ENCODE measurements at regions not wholly inside any gene's neighbourhood (a gene's known extent, or its start where the extent isn't known, plus 50 kb on each side); places are given as distances from the start of the nearest gene placed in this dataset.

DNA sequence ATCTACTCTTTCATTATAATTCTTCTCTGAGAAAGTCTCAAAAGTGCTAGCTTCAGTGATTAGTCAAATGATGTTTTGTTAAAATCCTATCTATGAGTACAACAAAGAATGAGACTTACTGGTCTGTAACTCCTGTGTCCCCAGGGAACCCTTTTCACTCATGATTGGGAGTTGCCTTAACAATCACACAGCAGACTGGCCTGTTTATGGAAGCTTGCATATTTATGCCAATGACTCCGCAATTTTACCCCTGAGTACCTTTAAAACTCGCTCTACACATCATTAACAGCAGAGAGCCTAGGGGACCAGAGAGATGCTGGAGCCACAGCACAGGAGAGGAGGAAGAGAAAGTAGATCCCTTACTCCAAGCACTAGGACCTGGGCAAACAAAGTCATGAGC lies 628.1 kb downstream of the IGSF11 start:
- TF ChIP-seq, protein P1, sequence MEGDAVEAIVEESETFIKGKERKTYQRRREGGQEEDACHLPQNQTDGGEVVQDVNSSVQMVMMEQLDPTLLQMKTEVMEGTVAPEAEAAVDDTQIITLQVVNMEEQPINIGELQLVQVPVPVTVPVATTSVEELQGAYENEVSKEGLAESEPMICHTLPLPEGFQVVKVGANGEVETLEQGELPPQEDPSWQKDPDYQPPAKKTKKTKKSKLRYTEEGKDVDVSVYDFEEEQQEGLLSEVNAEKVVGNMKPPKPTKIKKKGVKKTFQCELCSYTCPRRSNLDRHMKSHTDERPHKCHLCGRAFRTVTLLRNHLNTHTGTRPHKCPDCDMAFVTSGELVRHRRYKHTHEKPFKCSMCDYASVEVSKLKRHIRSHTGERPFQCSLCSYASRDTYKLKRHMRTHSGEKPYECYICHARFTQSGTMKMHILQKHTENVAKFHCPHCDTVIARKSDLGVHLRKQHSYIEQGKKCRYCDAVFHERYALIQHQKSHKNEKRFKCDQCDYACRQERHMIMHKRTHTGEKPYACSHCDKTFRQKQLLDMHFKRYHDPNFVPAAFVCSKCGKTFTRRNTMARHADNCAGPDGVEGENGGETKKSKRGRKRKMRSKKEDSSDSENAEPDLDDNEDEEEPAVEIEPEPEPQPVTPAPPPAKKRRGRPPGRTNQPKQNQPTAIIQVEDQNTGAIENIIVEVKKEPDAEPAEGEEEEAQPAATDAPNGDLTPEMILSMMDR (IDR thresholded peaks at IDR 0.05) = no peak
- no peak for TF ChIP-seq POLR2A (IDR thresholded peaks at IDR 0.05)
- TF ChIP-seq POLR2AphosphoS5 (IDR thresholded peaks at IDR 0.05) = no peak
